ENCODE measurements at regions not wholly inside any gene's neighbourhood (a gene's known extent, or its start where the extent isn't known, plus 50 kb on each side); places are given as distances from the start of the nearest gene placed in this dataset.

- DNase-seq (ENCODE audit: insufficient read length) (no peak), FAIRE-seq (no peak)
- no peak for TF ChIP-seq POLR2AphosphoS5 (IDR thresholded peaks at IDR 0.05; ENCODE audit: low read depth, low read length)
- no peak for TF ChIP-seq TAF1 (IDR thresholded peaks at IDR 0.05; ENCODE audit: borderline replicate concordance, low read depth, low read length)
- no peak for TF ChIP-seq POLR2A (IDR thresholded peaks at IDR 0.05; ENCODE audit: low read depth, low read length)
These were observed 328.2 kb upstream of the SHH start for GRCh38 chr7:156140447-156140846.

DNA sequence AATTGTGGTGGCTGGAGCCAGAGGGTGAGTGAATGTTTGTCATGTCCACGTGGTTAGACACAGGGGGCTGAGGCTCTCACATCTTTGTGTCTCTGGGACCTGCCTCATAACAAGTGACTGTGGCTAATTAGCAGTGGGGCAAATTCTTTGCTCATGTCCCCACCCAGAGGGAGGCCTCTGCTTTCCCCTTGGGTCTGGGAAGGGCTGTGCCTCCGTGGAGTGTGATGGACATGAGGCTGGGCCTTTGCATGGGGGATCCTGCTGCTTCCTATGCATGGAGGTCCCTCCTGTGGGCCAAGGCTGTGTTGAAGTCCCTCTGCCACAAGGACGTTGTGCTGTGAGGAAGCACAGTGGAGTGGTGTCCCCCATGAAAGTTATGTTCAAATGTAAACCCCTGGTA, 327.4 kb upstream of the SHH start:
- no peak for TF ChIP-seq POLR2AphosphoS5 (IDR thresholded peaks at IDR 0.05; ENCODE audit: low read depth, low read length)
- no peak for TF ChIP-seq POLR2A (IDR thresholded peaks at IDR 0.05; ENCODE audit: low read depth, low read length)
- no peak for TF ChIP-seq TAF1 (IDR thresholded peaks at IDR 0.05; ENCODE audit: borderline replicate concordance, low read depth, low read length)
- no peak for FAIRE-seq
- DNase-seq (ENCODE audit: insufficient read length) = no peak

DNA sequence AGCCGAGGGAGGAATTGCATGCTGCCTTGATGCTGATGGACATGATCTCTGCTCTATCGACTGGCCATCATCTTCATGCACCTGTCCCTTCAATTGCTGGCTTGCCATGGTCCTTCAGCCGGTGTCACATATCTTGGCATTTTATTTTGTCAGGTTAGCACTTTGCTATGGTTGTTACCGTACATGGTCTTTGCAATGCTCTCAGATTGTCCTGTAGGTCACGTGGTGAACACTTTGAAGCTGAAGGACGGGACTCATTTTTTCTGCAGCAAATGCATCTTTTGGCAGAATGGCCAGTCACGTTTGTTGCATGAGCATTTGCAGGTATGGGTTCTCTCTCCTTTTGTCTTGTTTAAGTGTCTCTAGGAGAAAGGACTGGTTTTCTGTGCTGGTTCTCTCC, 326.8 kb upstream of the SHH start:
- TF ChIP-seq TAF1 (IDR thresholded peaks at IDR 0.05; ENCODE audit: borderline replicate concordance, low read depth, low read length) (no peak), POLR2AphosphoS5 (IDR thresholded peaks at IDR 0.05; ENCODE audit: low read depth, low read length) (no peak), POLR2A (IDR thresholded peaks at IDR 0.05; ENCODE audit: low read depth, low read length) (no peak)

DNA sequence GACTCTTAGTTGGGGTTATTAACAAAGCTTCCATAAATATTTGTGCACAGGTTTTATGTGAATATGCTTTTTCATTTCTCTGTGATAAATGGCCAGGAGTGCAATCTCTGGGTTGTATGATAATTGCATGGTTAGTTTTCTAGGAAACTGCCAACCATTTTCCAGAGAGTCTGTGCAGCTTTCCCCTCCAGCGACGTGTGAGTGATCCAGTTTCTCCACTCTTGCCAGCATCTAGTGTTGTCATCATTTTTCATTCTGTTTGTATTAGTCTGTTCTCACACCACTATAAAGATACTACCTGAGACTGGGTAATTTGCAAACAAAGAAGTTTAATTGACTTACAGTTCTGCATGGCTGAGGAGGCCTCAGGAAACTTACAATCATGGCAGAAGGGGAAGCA, 319.6 kb upstream of the SHH start:
- no peak for DNase-seq (ENCODE audit: insufficient read length)
- TF ChIP-seq POLR2AphosphoS5 (IDR thresholded peaks at IDR 0.05; ENCODE audit: low read depth, low read length) = no peak
- no peak for TF ChIP-seq POLR2A (IDR thresholded peaks at IDR 0.05; ENCODE audit: low read depth, low read length)
- no peak for TF ChIP-seq TAF1 (IDR thresholded peaks at IDR 0.05; ENCODE audit: borderline replicate concordance, low read depth, low read length)
- FAIRE-seq = no peak

More for the DNA sequence above, 326.8 kb upstream of the SHH start:
- DNase-seq (ENCODE audit: insufficient read length) = no peak
- FAIRE-seq = no peak

DNA sequence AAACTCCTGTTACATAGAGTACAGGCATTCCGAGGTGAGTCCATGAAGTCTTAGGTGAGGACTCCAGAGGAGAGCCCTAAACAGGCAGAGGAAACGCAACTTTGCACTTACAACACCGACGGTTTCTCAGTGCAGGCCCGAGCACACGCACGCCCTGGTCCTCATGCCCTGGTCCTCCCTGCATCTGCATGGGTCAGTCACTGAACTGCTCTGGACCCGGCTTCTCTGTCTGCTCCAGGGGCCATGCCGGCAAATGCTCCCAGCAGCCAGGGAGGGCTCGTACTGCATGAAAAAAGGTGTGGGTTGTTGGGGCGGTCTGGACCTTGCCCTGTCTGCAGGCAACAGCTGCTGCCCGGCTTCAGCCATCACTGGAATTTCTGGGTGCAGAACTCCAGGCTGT, 317.3 kb upstream of the SHH start:
- TF ChIP-seq TAF1 (IDR thresholded peaks at IDR 0.05; ENCODE audit: borderline replicate concordance, low read depth, low read length) (no peak), POLR2A (IDR thresholded peaks at IDR 0.05; ENCODE audit: low read depth, low read length) (no peak), POLR2AphosphoS5 (IDR thresholded peaks at IDR 0.05; ENCODE audit: low read depth, low read length) (no peak)
- DNase-seq (ENCODE audit: insufficient read length) = no peak
- no peak for FAIRE-seq

DNA sequence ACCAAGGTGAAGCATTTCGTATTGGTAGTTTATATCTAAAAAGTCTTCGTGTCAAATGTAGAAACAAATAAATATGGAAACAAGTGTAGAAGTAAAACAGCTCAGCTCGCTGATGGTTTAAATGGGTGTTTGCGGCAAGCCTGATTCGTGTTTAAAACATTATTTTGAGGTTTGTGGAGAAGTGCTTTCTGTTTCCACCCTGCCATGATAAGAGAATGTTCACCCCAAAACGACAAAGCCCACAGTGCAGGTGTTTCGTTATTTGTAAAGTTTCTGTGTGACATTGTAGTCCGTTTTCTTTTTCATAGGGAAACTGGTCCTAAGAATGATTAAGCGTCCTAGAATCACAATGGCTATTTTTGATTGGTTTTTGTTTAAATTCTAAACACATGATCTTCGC, 316.2 kb upstream of the SHH start:
- no peak for DNase-seq (ENCODE audit: insufficient read length)

GRCh38 chr7:156127166-156128134, 315.2 kb upstream of the SHH start:
- DNase-seq (ENCODE audit: insufficient read length) = no peak

More for the DNA sequence above, 316.2 kb upstream of the SHH start:
- no peak for FAIRE-seq
- TF ChIP-seq POLR2AphosphoS5 (IDR thresholded peaks at IDR 0.05; ENCODE audit: low read depth, low read length) (no peak), POLR2A (IDR thresholded peaks at IDR 0.05; ENCODE audit: low read depth, low read length) (no peak), TAF1 (IDR thresholded peaks at IDR 0.05; ENCODE audit: borderline replicate concordance, low read depth, low read length) (no peak)

GRCh38 chr7:156125841-156126730, 313.8 kb upstream of the SHH start:
- no peak for TF ChIP-seq POLR2A (IDR thresholded peaks at IDR 0.05; ENCODE audit: low read depth, low read length)
- TF ChIP-seq POLR2AphosphoS5 (IDR thresholded peaks at IDR 0.05; ENCODE audit: low read depth, low read length) = no peak
- TF ChIP-seq TAF1 (IDR thresholded peaks at IDR 0.05; ENCODE audit: borderline replicate concordance, low read depth, low read length) = no peak
- DNase-seq (ENCODE audit: insufficient read length) (no peak), FAIRE-seq (no peak)

More at GRCh38 chr7:156127166-156128134, 315.2 kb upstream of the SHH start:
- no peak for FAIRE-seq
- no peak for TF ChIP-seq TAF1 (IDR thresholded peaks at IDR 0.05; ENCODE audit: borderline replicate concordance, low read depth, low read length)
- TF ChIP-seq POLR2AphosphoS5 (IDR thresholded peaks at IDR 0.05; ENCODE audit: low read depth, low read length) = no peak
- no peak for TF ChIP-seq POLR2A (IDR thresholded peaks at IDR 0.05; ENCODE audit: low read depth, low read length)

GRCh38 chr7:156124356-156124755, 312.1 kb upstream of the SHH start:
- no peak for FAIRE-seq
- TF ChIP-seq POLR2A (IDR thresholded peaks at IDR 0.05; ENCODE audit: low read depth, low read length) = no peak
- no peak for TF ChIP-seq TAF1 (IDR thresholded peaks at IDR 0.05; ENCODE audit: borderline replicate concordance, low read depth, low read length)
- no peak for TF ChIP-seq POLR2AphosphoS5 (IDR thresholded peaks at IDR 0.05; ENCODE audit: low read depth, low read length)
- DNase-seq (ENCODE audit: insufficient read length) = no peak

DNA sequence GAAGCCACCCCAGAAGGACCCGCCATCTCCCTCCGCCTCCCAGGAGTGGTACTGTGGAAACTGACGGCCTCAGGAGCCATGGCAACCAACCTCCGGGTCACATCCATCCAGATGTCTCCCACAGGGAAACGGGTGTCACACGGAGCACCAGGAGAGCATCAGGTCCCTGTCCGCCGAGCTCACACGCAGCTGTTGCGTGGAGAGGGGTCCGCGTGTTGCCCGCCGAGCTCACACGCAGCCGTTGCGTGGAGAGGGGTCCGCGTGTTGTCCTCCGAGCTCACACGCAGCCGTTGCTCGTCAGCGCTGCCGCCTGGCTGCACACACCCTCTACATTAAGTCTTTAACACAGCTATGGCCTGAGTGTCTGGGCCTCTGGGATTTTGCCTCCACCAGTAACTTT, 311.1 kb upstream of the SHH start:
- FAIRE-seq = no peak
- DNase-seq (ENCODE audit: insufficient read length) = no peak
- TF ChIP-seq POLR2A (IDR thresholded peaks at IDR 0.05; ENCODE audit: low read depth, low read length) (no peak), TAF1 (IDR thresholded peaks at IDR 0.05; ENCODE audit: borderline replicate concordance, low read depth, low read length) (no peak), POLR2AphosphoS5 (IDR thresholded peaks at IDR 0.05; ENCODE audit: low read depth, low read length) (no peak)

GRCh38 chr7:156122752-156123354, 310.6 kb upstream of the SHH start:
- FAIRE-seq (no peak), DNase-seq (ENCODE audit: insufficient read length) (no peak)
- TF ChIP-seq TAF1 (IDR thresholded peaks at IDR 0.05; ENCODE audit: borderline replicate concordance, low read depth, low read length) (no peak), POLR2A (IDR thresholded peaks at IDR 0.05; ENCODE audit: low read depth, low read length) (no peak), POLR2AphosphoS5 (IDR thresholded peaks at IDR 0.05; ENCODE audit: low read depth, low read length) (no peak)

Measured in GM12892 (cell line).